Prostate gland (tissue), 2 donors: ENCODE measurements at regions not wholly inside any gene's neighbourhood (a gene's known extent, or its start where the extent isn't known, plus 50 kb on each side); places are given as distances from the start of the nearest gene placed in this dataset.
"Not testable (repeated sequence)": the region's sequence is repeated elsewhere in the genome, so short reads cannot be mapped to it uniquely, and the experiment has no call there.

Source experiments
- DNase-seq: peaks from one replicate; pipeline ENCODE4 v3.0.0-alpha.2; 2019; ENCODE audit warnings: low spot score
- H3K27ac ChIP-seq, 2 donors: fragments of 200-600 bp; sonication (generic); 2 replicates each; pipeline ENCODE4 v1.5.1; 2017 to 2019
- H3K27me3 ChIP-seq: fragments of 200-600 bp; sonication (generic); replicated peaks from 2 replicates; pipeline ENCODE4 v1.5.1; 2019; ENCODE audit not compliant: insufficient read depth
- H3K36me3 ChIP-seq, 2 donors: fragments of 200-600 bp; sonication (generic); 1 replicate in 1 of 2; 2 replicates in 1 of 2; pipeline versions ENCODE4 v1.5.1 to v1.8.1; 2017 to 2019
- H3K4me1 ChIP-seq: fragments of 200-600 bp; sonication (generic); replicated peaks from 2 replicates; pipeline ENCODE4 v1.5.1; 2019
- H3K4me3 ChIP-seq, 2 donors: fragments of 200-600 bp; sonication (generic); 2 replicates each; pipeline ENCODE4 v1.5.1; 2017 to 2019
- H3K9me3 ChIP-seq: fragments of 200-600 bp; sonication (generic); 2 replicates; pipeline ENCODE4 v1.5.1; 2017
- CTCF ChIP-seq, 4 experiments: fragments of 200-600 bp in 2 of 4; fragments of 450-650 bp in 2 of 4; sonication (generic) in 2 of 4; IDR thresholded peaks; 1 replicate in 3 of 4; 2 replicates in 1 of 4; pipeline ENCODE4 v1.5.1; 2016 to 2019; ENCODE audit warnings: antibody characterized with exemption in 4 of 4, mild to moderate bottlenecking in 2 of 4, moderate library complexity in 2 of 4
- POLR2A ChIP-seq: fragments of 450-650 bp; IDR thresholded peaks from one replicate; pipeline ENCODE4 v1.6.1; 2016; ENCODE audit warnings: antibody characterized with exemption, mild to moderate bottlenecking
- POLR2AphosphoS5 ChIP-seq: sonication (generic); formaldehyde crosslinking; IDR thresholded peaks from one replicate; pipeline ENCODE4 v1.6.1; 2017; ENCODE audit warnings: antibody characterized with exemption
- WGBS: methylation state at CpG from one replicate; pipeline ENCODE4 v1.1.5; 2018; 5-methylcytosine and 5-hydroxymethylcytosine counted together
- intact Hi-C: fragments of 100-400 bp; cut with DNase I; formaldehyde crosslinking; loops from one replicate; pipeline ENCODE4 v1.14.2; 2022

GRCh38 chr12:131245564-131246355 lies 292.1 kb downstream of the ADGRD1 start:
- Histone ChIP-seq H3K4me1 (no peaks in the 10 kb centered on the region), H3K27me3 (no peaks in the 10 kb centered on the region), H3K4me3 (no peak overlapping the region), H3K36me3 (no peaks in the 10 kb centered on the region), H3K9me3 (no peaks in the 10 kb centered on the region), H3K27ac (no peak overlapping the region)
- 88% methylated on average over 14 of the region's 14 CpGs for WGBS
- no peak for TF ChIP-seq POLR2A
- TF ChIP-seq POLR2AphosphoS5: no peak
- no peak for TF ChIP-seq CTCF (IDR thresholded peaks at IDR 0.05)
- intact Hi-C loops: no loop called here
- DNase-seq: no peak

GRCh38 chr12:131247026-131247725 lies 293.5 kb downstream of the ADGRD1 start:
- H3K36me3 ChIP-seq, H3K9me3 ChIP-seq, H3K27me3 ChIP-seq, H3K4me3 ChIP-seq, DNase-seq, H3K27ac ChIP-seq, H3K4me1 ChIP-seq, intact Hi-C loops: not testable (repeated sequence)
- WGBS: 49% methylated on average over 12 of the region's 15 CpGs

GRCh38 chr12:131247875-131248274 lies 294.2 kb downstream of the ADGRD1 start:
- H3K36me3 ChIP-seq, H3K27me3 ChIP-seq, H3K4me1 ChIP-seq, H3K4me3 ChIP-seq, H3K9me3 ChIP-seq, DNase-seq, H3K27ac ChIP-seq, intact Hi-C loops: not testable (repeated sequence)
- 66% methylated on average over 6 of the region's 6 CpGs for WGBS

DNA sequence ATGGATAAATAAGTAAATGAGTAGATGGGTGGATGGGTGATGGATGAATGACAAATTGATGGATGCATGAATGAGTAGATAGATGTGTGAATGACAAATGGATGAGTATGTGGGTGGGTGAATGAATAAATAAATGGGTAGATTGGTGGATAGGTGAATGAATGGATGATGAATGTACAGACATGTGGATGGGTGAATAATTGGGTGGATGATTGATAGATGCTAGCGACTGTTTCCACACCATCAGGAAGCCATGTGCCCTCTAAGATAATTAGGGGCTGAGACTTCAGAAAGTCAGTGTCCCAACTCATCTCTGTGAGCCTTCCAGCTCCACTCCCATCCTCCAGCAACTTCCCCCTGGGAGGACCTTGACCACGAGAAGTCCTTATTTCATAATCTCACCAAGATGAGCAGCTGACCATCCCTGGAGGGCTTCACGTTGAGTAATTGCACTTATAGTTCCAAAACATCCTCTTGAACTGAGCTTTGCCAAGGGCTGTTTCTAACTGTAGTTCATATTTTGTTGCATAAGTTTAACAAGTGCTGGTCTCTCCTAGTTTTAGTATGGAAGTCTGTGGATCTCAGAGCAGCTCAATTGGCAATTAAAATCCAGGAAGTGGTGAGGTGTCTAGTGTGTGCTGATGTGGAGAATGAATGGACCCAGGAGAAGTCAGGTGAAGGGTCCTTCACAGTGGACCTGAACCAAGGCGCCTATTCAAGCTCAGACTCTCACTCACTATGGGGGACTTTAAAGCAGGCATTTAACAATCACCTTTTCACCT lies 295.7 kb downstream of the ADGRD1 start:
- H3K27ac ChIP-seq: no peak overlapping the region
- WGBS: 66% methylated on average over 4 of the region's 4 CpGs

More for the DNA sequence above, 295.7 kb downstream of the ADGRD1 start:
- H3K9me3 ChIP-seq: no peaks in the 10 kb centered on the region
- intact Hi-C loops: no loop called here
- TF ChIP-seq CTCF (IDR thresholded peaks at IDR 0.05): no peak
- TF ChIP-seq POLR2AphosphoS5: no peak
- TF ChIP-seq POLR2A: no peak
- no peaks in the 10 kb centered on the region for H3K27me3 ChIP-seq
- no peak for DNase-seq
- no peaks in the 10 kb centered on the region for H3K36me3 ChIP-seq
- H3K4me3 ChIP-seq: no peak overlapping the region
- H3K4me1 ChIP-seq: no peaks in the 10 kb centered on the region
